ENCODE measurements at regions not wholly inside any gene's neighbourhood (a gene's known extent, or its start where the extent isn't known, plus 50 kb on each side); places are given as distances from the start of the nearest gene placed in this dataset.

DNA sequence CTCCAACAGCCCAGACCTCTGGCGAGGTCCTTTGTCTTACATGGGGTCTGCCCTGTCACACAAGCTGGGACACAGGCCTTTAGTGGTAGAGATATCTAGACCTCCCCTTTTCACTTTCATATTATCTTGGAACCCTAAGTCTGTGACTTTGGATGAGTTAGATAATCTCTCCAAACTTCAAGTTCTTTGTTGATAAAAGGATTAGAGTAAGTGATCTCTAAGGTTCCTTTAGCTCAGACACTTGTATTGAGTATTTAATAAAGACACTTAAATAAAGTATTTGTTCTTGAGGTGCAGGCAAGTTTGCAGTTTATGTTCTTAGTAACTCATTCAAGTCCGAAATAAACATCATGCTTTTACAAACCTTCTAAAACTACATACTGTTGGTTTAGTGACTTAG lies 459.6 kb downstream of the SHQ1 start:
- TF ChIP-seq ZFP36 (IDR thresholded peaks at IDR 0.05; ENCODE audit: borderline replicate concordance, partially characterized antibody) = no peak
- no peak for TF ChIP-seq FOSL2 (IDR thresholded peaks at IDR 0.05)
- no peak for TF ChIP-seq FOSL2 (CRISPR knock-in tag; IDR thresholded peaks at IDR 0.05)
- TF ChIP-seq, protein P1, sequence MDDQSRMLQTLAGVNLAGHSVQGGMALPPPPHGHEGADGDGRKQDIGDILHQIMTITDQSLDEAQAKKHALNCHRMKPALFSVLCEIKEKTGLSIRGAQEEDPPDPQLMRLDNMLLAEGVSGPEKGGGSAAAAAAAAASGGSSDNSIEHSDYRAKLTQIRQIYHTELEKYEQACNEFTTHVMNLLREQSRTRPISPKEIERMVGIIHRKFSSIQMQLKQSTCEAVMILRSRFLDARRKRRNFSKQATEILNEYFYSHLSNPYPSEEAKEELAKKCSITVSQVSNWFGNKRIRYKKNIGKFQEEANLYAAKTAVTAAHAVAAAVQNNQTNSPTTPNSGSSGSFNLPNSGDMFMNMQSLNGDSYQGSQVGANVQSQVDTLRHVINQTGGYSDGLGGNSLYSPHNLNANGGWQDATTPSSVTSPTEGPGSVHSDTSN (IDR thresholded peaks at IDR 0.05) = no peak
- TF ChIP-seq RFX5 (IDR thresholded peaks at IDR 0.05) = no peak
- TF ChIP-seq, protein P2, sequence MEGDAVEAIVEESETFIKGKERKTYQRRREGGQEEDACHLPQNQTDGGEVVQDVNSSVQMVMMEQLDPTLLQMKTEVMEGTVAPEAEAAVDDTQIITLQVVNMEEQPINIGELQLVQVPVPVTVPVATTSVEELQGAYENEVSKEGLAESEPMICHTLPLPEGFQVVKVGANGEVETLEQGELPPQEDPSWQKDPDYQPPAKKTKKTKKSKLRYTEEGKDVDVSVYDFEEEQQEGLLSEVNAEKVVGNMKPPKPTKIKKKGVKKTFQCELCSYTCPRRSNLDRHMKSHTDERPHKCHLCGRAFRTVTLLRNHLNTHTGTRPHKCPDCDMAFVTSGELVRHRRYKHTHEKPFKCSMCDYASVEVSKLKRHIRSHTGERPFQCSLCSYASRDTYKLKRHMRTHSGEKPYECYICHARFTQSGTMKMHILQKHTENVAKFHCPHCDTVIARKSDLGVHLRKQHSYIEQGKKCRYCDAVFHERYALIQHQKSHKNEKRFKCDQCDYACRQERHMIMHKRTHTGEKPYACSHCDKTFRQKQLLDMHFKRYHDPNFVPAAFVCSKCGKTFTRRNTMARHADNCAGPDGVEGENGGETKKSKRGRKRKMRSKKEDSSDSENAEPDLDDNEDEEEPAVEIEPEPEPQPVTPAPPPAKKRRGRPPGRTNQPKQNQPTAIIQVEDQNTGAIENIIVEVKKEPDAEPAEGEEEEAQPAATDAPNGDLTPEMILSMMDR (IDR thresholded peaks at IDR 0.05) = no peak
- TF ChIP-seq POLR2A (IDR thresholded peaks at IDR 0.05; ENCODE audit: low read length) = no peak
- TF ChIP-seq FOSB (CRISPR knock-in tag; IDR thresholded peaks at IDR 0.05) = no peak
- TF ChIP-seq, protein P3, sequence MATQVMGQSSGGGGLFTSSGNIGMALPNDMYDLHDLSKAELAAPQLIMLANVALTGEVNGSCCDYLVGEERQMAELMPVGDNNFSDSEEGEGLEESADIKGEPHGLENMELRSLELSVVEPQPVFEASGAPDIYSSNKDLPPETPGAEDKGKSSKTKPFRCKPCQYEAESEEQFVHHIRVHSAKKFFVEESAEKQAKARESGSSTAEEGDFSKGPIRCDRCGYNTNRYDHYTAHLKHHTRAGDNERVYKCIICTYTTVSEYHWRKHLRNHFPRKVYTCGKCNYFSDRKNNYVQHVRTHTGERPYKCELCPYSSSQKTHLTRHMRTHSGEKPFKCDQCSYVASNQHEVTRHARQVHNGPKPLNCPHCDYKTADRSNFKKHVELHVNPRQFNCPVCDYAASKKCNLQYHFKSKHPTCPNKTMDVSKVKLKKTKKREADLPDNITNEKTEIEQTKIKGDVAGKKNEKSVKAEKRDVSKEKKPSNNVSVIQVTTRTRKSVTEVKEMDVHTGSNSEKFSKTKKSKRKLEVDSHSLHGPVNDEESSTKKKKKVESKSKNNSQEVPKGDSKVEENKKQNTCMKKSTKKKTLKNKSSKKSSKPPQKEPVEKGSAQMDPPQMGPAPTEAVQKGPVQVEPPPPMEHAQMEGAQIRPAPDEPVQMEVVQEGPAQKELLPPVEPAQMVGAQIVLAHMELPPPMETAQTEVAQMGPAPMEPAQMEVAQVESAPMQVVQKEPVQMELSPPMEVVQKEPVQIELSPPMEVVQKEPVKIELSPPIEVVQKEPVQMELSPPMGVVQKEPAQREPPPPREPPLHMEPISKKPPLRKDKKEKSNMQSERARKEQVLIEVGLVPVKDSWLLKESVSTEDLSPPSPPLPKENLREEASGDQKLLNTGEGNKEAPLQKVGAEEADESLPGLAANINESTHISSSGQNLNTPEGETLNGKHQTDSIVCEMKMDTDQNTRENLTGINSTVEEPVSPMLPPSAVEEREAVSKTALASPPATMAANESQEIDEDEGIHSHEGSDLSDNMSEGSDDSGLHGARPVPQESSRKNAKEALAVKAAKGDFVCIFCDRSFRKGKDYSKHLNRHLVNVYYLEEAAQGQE (IDR thresholded peaks at IDR 0.05) = no peak
- no peak for TF ChIP-seq TP53 (CRISPR knock-in tag; IDR thresholded peaks at IDR 0.05)
